NCI-H1105 (cell line): ENCODE measurements at regions not wholly inside any gene's neighbourhood (a gene's known extent, or its start where the extent isn't known, plus 50 kb on each side); places are given as distances from the start of the nearest gene placed in this dataset.

ENCODE experiments used
- DNase-seq: peaks from one replicate; lab custom pipeline; 2025; lab: John Stamatoyannopoulos, UW

- DNase-seq: no peak
Observed at GRCh38 chr4:26105337-26105736, 191.3 kb downstream of the SMIM20 start.

GRCh38 chr4:26105815-26106699, 192.0 kb downstream of the SMIM20 start:
- no peak for DNase-seq

GRCh38 chr4:26106776-26107175, 192.8 kb downstream of the SMIM20 start:
- no peak for DNase-seq

- DNase-seq: no peak
Observed at GRCh38 chr4:26108054-26108453, 194.0 kb downstream of the SMIM20 start.

- DNase-seq: no peak
Observed at GRCh38 chr4:26110493-26110892, 196.5 kb downstream of the SMIM20 start.

GRCh38 chr4:26113339-26113940, 199.4 kb downstream of the SMIM20 start:
- DNase-seq: no peak

GRCh38 chr4:26116057-26116456, 202.0 kb downstream of the SMIM20 start:
- no peak for DNase-seq

GRCh38 chr4:26120098-26120825, 200.6 kb upstream of the RBPJ start:
- no peak for DNase-seq

GRCh38 chr4:26122690-26123089, 198.1 kb upstream of the RBPJ start:
- no peak for DNase-seq

GRCh38 chr4:26124753-26125321, 196.0 kb upstream of the RBPJ start:
- DNase-seq: no peak

GRCh38 chr4:26126143-26126718, 194.6 kb upstream of the RBPJ start:
- no peak for DNase-seq

- DNase-seq: no peak
Observed at GRCh38 chr4:26126994-26127393, 193.8 kb upstream of the RBPJ start.

GRCh38 chr4:26127851-26128337, 192.9 kb upstream of the RBPJ start:
- DNase-seq: no peak

- no peak for DNase-seq
Observed at GRCh38 chr4:26130173-26130572, 190.6 kb upstream of the RBPJ start.

- DNase-seq: no peak
Observed at GRCh38 chr4:26130841-26131432, 189.9 kb upstream of the RBPJ start.

GRCh38 chr4:26131711-26132110, 189.1 kb upstream of the RBPJ start:
- DNase-seq: no peak

- DNase-seq: no peak
Observed at GRCh38 chr4:26132858-26133257, 188.0 kb upstream of the RBPJ start.

GRCh38 chr4:26133840-26134239, 187.0 kb upstream of the RBPJ start:
- no peak for DNase-seq

- DNase-seq: no peak
Observed at GRCh38 chr4:26135331-26135730, 185.5 kb upstream of the RBPJ start.

- no peak for DNase-seq
Observed at GRCh38 chr4:26136615-26137014, 184.2 kb upstream of the RBPJ start.

- DNase-seq: no peak
Observed at GRCh38 chr4:26137288-26137687, 183.5 kb upstream of the RBPJ start.
